Ramos (cell line): ENCODE measurements at regions not wholly inside any gene's neighbourhood (a gene's known extent, or its start where the extent isn't known, plus 50 kb on each side); places are given as distances from the start of the nearest gene placed in this dataset.
"Not testable (repeated sequence)": the region's sequence is repeated elsewhere in the genome, so short reads cannot be mapped to it uniquely, and the experiment has no call there.

Source experiments
- in situ Hi-C: fragments of 300-500 bp; cut with MboI; formaldehyde crosslinking; loops from one replicate; pipeline ENCODE4 v1.14.3; 2022; ENCODE audit warnings: low sequenced_read_pairs; ENCODE audit not compliant: unreplicated experiment

DNA sequence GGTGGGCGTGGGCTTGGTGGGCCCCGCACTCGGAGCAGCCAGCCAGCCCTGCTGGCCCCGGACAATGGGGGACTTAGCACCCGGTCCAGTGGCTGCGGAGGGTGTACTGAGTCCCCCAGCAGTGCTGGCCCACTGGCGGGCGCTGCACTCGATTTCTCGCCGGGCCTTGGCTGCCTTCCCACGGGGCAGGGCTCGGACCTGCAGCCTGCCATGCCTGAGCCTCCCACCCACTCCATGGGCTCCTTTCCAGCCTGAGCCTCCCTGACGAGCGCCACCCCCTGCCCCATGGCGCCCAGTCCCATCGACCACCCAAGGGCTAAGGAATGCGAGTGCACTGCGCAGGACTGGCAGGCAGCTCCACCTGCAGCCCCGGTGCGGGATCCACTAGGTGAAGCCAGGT, 2147.6 kb downstream of the LRRC4C start:
- in situ Hi-C loops: not testable (repeated sequence)

DNA sequence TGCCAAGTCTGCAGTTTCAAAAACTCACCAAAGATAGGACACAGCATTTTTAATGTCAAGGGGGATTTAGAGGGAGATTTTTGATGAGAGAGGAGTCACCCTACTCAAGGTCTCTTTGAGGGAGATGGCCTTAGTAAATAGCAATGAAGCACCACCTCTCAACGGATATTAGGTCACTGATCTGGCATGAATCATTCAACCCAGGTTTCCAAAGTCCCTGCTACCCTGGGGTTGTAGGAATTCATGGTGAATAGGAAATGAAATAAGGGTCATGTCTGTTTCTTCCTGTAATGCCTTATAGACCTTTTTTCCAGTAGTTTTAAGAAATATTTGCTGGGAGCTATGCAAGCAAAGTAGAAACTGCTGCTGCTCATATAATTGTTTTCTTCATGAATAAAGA, 2154.9 kb downstream of the LRRC4C start:
- in situ Hi-C loops: no loop called here

DNA sequence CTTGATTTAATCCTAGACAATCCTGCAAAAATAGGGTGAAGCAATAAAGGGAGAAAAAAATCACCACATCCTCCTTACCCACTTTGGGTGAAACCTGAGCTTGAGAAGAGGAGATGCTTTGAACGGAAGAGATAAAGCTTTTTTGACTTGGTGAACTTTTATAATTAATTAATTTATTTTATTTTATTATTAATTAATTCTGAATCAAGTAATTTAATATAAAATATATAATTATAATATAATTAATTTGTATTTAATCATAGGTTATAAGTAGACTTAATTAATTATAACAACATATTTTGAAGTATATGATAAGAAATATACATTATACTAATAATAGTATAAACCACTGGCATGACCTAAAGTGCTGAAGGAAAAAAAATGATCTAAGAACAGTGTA, 2164.8 kb downstream of the LRRC4C start:
- in situ Hi-C loops: no loop called here

DNA sequence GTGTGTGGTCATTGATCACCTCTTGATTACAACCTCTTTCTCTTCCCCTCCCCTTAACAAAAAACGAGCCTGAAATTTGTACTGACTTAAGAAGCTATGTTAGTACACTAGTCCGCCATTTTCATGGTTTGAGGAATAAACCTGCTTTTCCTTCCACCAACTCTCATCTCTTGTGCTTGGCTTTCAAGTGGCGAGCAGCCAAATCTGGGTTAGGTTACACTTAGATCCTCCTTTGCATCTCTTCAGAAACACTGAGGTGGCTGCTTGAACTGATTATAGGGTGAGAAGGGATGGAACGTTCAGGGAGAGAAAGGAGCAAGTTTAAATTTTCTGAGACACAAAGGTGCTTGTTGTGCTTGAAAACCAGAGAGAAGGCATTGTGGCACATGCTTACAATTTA, 2171.4 kb downstream of the LRRC4C start:
- in situ Hi-C loops: no loop called here

DNA sequence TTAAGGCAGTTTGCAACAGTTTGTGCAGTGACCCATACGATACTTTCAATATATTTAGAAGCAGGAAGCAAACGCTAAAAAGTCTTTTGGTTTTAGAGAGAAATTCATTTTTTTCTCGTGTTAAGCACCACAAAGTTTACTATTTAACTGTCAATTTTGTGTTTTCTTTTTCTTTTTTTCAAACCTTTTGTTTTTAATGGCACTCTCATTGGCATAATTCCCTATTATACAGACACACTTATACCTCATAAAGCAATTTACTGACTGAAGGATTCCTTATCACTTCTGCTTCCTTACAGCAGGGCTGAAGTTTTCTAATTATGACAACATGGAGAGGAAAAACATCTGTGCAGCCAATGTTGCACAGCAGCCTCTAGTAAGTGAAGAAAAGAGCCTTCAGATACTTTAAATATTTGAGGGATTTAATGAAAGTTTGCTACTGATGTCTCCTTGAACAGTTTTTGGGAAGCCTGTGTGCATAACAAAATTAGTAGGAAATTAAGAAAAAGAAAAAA, 2191.2 kb downstream of the LRRC4C start:
- in situ Hi-C loops: no loop called here

DNA sequence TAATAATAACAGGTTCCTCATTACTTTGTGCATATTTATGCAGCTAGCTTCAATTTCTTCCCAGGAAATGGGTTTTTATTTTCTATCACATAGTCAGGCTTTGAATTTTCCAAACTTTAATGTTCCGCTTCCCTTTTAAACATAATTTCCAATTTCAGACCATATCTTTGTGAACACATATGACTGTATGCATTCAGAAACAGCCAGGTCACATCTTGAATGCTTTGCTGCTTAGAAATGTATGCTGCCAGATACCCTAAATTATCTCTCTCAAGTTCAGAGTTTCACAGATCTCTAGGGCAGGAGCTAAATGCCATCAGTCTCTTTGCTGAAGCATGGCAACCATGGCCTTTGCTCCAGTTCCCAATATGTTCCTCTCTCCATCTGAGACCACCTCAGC, 2203.8 kb downstream of the LRRC4C start:
- in situ Hi-C loops: no loop called here

DNA sequence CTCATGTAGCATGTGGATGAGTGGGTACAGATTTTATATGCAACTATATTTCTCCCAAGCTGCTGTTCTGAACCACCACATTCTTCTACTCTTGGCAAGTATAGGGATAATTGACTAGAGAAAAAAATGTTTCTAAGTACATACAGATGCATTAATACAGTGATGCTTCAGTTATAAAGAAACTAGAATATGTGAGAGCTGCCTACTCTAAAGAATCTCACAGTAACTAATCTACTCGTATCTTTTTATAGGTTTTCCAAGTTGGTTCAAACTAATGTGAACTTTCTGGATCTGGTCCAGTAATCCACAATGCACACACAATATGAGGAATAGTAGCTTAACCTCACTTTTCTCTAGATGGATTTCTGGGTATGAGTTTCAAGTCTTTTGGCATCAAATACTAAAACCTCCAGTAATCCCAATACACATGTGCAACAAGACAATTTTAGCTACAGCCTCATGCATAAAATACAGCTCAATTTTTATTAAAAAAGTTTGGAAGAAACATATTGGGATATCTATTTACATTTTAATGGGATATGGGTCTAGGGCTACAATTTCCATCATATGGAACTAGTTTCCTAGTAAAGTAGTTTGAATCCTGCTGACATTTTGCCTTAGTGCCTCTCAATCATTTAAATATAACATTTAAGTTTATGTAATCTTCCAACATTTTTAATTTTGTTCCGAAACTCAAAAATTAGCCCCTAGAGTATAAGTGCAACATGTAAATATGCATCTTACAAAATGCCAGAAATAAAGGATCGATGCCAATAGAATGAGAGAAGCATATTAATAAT, 2209.7 kb downstream of the LRRC4C start:
- in situ Hi-C loops: no loop called here

DNA sequence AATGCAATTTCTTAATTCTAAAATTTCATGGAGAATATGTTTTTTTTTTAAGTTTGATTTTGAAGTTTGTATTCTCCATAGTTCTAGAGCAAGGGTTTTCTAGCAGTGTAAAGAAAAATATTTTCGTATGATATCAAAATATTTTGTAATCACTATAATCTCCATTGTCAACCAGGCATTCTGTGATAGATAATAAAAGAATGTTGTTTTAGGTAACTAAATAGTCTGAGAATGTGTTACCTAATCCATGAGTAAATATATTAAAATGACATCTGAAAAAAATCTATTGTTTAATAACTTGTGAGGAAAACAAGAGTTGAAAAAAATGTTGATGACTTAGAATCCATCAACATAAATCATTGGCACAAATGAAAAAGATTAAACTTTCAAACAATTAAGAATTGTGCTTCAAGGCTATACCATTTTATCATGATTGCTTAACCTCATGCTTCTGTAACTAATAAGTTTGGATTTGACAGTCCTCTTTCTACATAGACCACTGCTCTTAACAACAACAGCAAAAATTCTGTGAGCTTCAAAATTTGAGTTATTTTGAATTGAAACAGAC, 2211.8 kb downstream of the LRRC4C start:
- in situ Hi-C loops: no loop called here

DNA sequence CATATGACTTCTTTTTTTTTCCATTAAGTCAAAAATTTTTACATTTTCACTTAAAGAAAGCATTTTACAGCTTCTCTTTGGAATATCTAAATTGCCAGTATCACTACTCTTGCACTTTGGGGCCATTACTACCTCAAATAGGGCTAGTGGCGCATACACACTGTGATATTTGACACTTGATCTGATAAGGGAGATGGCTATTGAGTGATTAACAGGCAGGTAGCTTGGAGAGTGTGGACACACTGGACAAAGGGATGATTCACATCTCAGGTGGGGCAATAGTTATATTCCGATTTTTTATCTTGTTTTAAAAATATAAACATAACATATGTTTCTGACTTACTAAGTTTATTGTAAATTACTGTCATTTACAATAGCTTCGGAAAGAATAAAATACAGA, 2219.9 kb downstream of the LRRC4C start:
- in situ Hi-C loops: no loop called here

DNA sequence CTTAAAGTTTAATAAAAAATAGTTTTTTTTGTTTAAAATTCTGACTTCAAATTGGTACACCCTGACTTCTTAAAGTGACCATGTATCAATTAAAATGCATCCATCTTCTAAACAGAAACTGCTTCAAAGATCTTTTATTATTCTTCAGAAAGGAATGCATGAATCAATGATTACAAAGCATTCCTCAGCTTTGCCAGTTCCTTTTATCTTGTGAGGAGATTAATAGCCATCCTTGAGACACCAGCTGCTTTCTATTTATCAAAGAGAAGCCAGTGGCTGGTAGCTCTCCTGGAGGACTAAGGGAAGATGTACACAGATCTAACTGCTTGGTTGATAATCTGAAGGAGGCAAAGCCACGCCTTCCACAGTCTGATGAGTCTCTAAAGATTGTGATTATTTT, 2222.5 kb downstream of the LRRC4C start:
- in situ Hi-C loops: no loop called here

DNA sequence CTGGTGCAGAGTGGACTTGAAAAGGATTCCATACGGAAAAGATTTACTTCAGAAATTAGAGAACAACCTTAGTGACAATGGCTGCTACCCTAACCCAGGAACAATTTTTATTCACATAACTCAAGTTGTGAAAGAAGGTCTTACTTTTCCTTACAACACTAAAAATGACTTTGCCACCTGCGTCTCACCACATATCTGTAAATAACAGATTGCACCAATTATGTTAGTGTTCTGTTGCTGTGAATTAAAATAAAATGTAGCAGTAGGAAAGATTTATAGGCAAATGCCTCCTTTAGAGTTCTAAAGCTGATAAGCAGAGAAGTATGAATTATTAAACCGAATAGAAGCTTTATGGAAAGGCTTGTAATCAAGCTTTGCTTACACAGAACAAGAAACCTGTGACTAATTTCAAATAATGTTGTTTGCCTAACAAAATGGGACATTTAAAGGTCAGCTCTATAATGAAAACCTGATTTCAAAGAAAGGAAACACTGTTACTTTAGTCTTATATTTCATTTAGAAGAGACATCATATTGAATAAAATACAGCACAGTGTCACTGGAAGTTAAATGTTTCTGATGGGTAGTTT, 2237.8 kb downstream of the LRRC4C start:
- in situ Hi-C loops: no loop called here

DNA sequence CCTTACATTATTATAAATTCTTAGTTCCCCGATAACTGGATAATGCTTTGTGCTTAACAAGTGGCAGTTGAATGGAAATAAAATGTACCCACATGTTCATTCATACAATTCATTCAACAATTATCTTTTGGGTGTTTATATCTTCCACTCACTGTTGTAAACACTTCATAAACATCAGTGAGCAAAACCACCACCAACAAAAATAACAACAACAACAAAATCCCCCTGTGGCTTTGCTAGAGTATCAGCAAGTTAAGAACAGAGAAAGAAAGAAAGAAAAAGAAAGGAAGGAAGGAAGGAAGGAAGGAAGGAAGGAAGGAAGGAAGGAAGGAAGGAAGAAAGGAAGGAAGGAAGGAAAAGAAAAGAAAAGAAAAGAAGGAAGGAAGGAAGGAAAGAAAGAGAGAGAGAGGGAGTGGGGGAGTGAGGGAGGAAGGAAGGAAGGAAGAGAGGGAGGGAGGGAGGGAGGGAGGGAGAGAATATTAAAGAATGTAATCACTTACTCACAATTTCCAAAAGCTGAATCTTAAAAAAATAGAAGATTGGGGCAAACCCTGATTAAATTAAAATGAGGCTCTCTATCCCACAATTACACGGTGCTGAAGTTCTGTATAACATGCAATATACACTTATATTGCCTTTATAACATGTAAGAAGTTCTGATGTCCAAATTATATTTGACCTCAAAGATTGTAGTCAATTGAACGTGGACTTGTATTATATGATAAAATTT, 2238.8 kb downstream of the LRRC4C start:
- in situ Hi-C loops: no loop called here

DNA sequence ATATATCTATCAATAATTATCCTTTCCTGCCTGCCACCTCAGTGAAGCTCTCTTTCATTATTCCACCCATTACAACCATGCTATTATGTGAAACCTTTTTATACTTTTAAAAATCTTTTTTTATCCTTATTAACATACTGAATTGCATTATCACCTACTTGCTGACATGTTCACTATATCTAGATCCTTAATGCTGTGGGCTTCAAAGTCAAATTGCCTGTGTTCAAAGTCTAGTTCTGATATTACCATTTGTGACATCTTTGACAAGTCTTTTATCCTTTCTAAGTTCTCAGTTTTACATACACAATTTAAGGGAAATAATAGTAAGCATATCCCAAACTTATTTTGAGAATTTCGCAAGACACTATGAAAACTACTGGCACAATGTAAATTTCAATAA, 2239.4 kb downstream of the LRRC4C start:
- in situ Hi-C loops: no loop called here

DNA sequence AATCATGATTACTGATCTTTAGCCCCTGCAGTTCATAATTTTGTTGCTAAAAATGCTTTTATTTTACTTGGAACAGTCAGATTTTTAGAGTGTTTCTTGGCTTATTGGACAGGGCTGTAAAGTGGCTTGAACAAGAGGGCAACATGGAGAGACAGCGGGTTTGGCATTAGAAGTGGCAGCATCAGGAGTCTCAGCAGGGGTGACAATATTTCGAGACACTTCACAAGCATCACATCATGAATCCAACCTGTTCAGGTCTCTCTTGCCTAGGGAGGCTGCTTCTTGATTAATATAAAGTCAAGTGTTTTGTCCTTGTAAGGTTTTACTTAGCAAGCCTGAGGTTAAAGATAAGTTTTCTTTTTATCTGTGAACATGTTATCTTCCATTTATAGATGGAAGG, 2249.5 kb downstream of the LRRC4C start:
- in situ Hi-C loops: no loop called here

DNA sequence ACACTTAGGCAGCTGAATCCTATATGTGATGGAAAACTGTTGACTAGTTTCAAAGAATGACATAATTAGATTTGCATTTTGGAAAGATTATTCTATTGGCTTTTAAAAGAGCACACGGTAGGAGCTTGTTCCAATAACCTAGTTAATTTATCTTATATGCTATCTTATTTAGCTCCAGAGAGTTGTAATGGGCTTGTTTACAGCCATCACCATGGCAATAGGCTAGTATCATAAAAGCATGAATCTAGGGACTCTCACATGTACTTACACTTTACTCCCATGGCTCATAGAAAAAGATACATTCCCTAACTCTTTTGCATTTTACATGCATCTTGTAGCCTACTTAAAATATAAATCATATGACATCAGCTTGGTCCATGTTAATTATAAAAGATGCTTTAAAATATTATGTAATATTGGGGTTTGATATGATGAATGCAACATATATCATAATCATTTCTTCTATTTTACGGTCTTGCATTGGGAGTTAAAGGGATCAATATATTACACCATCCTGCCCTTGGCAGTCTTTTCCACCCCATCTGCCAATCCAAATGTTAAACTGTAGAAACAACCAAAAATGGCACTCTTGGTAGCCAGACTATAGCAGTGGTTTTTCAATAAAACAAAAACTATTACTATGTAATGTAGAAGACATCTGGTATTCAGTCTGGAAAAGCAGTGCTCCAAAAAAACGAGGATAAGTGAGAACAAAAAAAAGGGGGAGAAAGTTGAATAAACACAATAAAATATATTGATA, 2254.0 kb downstream of the LRRC4C start:
- in situ Hi-C loops: no loop called here

DNA sequence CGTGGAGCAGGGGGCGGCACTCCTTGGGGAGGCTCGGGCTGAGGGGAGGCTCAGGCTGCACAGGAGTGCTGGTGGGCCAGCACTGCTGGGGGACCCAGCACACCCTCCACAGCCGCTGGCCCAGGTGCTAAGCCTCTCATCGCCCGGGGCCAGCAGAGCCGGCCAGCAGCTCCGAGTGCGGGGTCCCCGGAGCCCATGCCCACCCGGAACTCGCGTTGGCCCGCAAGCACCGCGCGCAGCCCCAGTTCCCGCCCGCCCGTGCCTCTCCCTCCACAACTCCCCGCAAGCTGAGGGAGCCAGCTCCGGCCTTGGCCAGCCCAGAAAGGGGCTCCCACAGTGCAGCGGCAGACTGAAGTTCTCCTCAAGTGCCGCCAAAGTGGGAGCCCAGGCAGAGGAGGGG, 2266.8 kb downstream of the LRRC4C start:
- in situ Hi-C loops: no loop called here

DNA sequence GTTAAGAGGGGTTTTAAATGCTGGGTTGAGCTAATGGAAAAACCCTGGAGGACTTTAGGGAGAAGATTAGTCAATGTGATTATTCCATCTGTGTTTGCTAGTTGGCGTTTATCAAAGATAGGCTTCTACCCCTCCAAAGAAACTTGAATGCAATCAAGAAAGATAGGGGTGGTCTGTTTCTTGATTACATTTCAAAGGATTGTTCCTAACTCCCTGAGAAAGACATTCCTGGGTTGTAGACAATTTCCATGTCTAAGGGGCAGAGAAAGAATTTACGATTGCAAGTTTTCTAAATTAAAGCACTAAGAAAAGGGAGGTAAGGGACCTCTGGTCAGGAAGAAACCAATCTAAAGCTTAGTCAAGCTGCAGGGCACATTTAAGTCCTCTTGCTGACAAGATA, 2268.7 kb downstream of the LRRC4C start:
- in situ Hi-C loops: no loop called here

DNA sequence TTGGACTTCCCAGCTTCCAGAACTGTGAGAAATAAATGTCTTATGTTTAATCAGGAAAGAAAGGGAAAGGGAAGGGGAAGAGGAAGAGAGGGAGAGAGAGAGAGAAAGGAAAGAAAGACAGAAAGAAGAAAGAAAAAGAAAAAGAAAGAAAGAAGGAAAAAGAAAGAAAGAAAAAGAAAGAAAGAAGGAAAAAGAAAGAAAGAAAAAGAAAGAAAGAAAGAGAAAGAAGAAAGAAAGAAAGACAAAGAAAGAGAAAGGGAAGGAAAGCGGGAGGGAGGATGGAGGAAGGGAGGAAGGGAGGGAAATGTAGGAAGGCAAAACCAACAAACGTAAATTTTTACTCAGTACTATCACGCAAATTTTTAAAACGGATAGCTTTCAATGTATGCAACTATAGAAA, 2281.8 kb downstream of the LRRC4C start:
- in situ Hi-C loops: no loop called here

DNA sequence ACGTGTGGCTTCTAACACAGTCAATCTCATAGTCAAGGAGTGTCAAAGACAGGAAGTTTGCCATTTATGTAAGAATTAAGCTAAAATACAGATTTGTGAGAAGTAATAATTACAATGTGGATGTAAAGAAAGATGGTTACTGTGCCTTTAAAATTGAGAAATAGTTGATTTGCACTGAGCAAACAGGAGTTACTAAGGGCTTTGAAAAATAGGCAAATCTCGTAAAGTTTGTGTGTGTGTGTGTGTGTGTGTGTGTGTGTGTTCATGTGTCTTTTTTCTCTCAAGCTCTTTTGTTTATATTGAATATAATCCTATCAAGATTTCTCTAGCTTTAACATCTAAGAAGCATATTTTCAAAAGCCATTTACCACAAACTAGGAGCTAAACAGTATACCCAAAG, 2284.5 kb downstream of the LRRC4C start:
- in situ Hi-C loops: no loop called here

DNA sequence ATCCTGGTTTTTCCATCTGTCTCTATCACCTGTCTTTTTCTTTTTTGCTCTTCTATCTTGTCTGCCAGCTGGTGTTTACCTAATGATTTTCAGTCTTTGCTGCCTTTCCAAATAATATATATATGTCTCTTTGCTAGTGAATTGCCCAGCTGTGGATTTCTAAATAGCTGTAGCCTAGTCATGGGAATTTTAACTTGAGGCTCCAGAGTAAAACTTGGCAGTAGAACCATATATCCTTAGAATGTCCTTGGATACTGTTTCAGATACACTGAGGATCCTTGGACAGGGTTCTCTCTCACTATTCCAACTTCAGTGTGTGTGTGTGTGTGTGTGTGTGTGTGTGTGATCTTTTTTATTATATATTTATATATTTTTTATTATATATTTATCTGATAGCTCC, 2285.3 kb downstream of the LRRC4C start:
- in situ Hi-C loops: no loop called here
